ENCODE measurements at regions not wholly inside any gene's neighbourhood (a gene's known extent, or its start where the extent isn't known, plus 50 kb on each side); places are given as distances from the start of the nearest gene placed in this dataset.
"Not testable (repeated sequence)": the region's sequence is repeated elsewhere in the genome, so short reads cannot be mapped to it uniquely, and the experiment has no call there.

DNA sequence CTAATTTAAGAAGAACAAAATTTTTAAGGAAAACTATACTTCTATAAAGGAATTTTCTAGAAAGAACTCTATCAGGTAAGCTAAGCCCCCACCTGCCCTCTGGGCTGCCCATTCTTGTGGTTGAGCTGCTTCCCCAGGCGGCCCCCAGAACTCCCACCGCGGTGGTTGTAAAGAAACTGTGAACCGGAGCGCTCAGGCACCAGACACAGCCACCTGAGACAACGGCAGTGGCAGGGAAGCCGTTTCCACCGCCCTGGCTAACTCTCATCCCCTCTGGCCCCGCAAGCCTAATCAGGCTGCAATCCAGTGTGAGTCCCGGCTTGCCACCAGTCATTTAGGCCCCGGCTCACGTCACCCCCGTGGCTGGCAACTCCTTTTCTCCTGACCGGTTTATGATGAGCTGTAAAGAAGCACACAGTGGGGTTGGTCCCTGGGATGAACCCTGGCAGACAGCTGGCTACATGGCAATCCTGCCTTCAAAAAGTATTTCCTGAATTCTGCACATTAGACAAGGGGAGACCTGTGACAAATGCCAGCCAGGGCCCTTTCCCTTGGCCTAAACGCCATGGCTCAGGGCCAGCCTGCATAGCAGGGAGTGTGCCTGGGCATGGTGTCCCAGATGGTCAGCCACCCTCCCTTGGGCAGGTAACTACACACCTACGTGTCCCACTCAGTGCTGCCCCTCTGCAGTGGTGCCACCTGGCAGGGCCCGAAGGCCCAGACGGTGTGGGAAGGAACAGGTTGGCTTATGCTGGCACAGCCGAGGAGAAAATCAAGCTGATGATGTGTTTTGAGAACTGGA, 63.8 kb upstream of the GPR31 start:
- H3K4me1 Mint-ChIP-seq (ENCODE audit: low read depth) = no peaks in the 10 kb centered on the region
- no peaks in the 10 kb centered on the region for H3K9me3 Mint-ChIP-seq
- no peak overlapping the region for H3K4me3 Mint-ChIP-seq
- no peak overlapping the region for H3K27ac Mint-ChIP-seq
- H3K27me3 Mint-ChIP-seq = peaks cover 15% of the 10 kb centered on the region
- no peaks in the 10 kb centered on the region for H3K36me3 Mint-ChIP-seq (ENCODE audit: low read depth)

DNA sequence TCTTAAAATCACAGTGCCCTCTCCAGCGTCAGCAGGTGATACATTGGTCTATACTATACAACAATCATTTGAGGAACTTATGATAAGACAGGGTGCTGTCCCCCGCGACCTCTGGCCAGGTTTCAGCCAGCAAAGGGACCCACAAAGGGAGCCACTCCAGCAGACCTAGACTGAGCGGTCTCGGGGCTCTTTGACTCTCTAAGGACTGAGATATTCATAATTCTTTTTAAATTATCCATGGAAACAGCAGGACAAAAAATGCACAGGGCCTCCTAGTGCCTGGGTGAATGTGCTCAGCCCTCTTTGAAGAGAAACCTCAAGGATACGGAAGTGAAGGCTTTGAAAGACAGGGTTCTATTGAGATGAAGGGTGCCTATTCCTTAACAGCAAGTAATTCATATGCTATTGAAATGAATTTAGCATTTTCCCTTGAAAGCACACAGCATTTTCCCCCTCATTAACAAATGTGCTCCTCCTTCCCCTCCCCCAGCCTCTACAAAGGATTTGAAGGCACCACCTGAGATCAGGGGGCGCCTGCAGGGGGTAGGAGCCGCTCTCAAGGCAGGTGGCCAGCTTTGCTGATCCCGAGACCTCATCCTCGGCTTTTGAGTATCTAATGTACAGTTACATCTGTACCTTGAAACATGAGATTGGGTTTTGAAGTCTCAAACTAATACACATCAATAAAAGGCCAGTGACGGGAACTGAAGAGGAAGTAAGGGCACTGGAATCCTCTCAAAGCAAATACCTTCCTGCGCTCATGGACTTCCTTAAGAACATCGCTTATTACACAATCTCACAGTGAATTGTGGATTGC, 65.3 kb upstream of the UNC93A start:
- H3K4me3 Mint-ChIP-seq; H3K4me1 Mint-ChIP-seq (ENCODE audit: low read depth); H3K27ac Mint-ChIP-seq; H3K9me3 Mint-ChIP-seq; H3K36me3 Mint-ChIP-seq (ENCODE audit: low read depth): not testable (repeated sequence)
- H3K27me3 Mint-ChIP-seq = peaks cover 41% of the 10 kb centered on the region

DNA sequence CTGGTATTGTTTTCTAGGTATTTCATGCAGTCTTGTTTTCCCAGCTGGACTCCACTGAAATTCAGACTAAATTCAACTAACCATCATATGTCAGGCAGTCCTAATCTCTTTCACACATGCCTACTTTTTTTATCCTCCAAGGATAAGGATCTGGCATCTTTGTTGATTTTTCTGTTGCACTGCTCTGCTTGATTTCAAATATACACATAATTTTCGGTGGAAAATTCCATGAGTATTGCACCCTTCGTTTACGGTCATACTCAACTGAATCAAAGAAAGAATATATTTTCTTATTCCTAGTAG, 64.8 kb upstream of the UNC93A start:
- no peaks in the 10 kb centered on the region for H3K36me3 Mint-ChIP-seq (ENCODE audit: low read depth)
- no peaks in the 10 kb centered on the region for H3K4me1 Mint-ChIP-seq (ENCODE audit: low read depth)
- H3K27ac Mint-ChIP-seq = no peak overlapping the region
- no peak overlapping the region for H3K4me3 Mint-ChIP-seq
- H3K27me3 Mint-ChIP-seq = peaks cover 44% of the 10 kb centered on the region
- H3K9me3 Mint-ChIP-seq = no peaks in the 10 kb centered on the region

DNA sequence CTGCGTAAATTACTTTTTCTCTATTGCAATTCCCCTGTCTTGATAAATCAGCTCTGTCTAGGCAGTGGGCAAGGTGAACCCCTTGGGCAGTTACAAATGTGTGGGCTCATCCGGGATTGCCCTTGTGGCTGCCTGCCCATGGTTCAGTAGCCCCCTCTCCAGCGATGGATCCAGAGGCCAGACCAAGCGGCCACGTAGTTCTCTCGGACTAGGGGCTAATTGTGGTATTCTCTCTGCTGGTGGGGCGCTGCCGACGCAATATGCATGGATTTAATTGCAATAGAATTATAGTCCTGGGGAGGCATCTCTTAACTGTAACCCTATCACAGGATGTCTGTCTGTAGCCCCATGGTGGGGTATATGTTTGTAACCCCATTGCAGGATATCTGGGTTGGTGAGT, 64.3 kb upstream of the UNC93A start:
- Mint-ChIP-seq H3K27me3 (peaks cover 44% of the 10 kb centered on the region), H3K4me1 (ENCODE audit: low read depth) (no peaks in the 10 kb centered on the region), H3K9me3 (no peaks in the 10 kb centered on the region), H3K36me3 (ENCODE audit: low read depth) (no peaks in the 10 kb centered on the region), H3K27ac (no peak overlapping the region), H3K4me3 (no peak overlapping the region)

DNA sequence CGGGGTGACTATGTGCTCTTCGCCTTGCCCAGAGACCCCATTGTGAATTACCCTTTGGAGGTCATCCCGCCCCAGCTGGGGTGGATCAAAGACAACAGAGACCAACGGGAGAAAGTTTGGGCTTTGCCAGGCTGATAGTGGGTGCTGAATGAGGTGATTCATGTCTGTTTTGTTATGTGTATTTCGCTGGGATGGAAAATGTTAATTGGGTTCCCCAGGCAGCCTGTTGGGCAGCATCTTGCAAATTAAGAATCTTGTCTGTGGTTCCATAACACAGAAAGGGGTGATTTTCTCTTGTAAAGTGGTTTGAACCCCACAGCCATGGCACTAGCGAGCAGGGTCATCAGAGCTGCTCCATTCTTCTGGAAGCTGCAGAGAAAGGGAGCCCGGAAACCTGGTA, 63.1 kb upstream of the UNC93A start:
- no peak overlapping the region for H3K4me3 Mint-ChIP-seq

DNA sequence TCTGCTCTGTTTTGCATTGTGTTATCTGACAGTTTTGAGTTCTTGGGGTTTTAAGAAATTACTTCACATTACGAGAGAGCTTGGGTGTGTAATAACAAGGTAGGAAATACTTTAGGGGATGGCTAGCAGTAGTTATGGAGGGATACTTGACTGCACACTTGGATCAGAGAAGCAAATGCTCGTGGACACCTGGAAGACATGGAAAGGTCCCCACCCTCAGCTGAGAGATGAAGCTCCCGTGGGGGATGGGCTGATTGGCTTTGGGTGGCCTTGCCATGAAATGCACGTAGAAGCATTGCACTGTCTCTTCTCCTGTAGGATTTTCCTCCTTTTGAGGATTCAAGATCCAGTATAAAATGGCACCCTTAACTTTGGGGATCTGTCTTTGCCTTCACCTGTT, 61.5 kb upstream of the UNC93A start:
- Mint-ChIP-seq H3K4me1 (ENCODE audit: low read depth) (no peaks in the 10 kb centered on the region), H3K27ac (no peak overlapping the region), H3K4me3 (no peak overlapping the region), H3K9me3 (no peaks in the 10 kb centered on the region), H3K36me3 (ENCODE audit: low read depth) (no peaks in the 10 kb centered on the region), H3K27me3 (peaks cover 52% of the 10 kb centered on the region)

More for the DNA sequence above, 63.1 kb upstream of the UNC93A start:
- Mint-ChIP-seq H3K36me3 (ENCODE audit: low read depth) (no peaks in the 10 kb centered on the region), H3K4me1 (ENCODE audit: low read depth) (no peaks in the 10 kb centered on the region), H3K27me3 (peaks cover 48% of the 10 kb centered on the region), H3K9me3 (no peaks in the 10 kb centered on the region), H3K27ac (no peak overlapping the region)

DNA sequence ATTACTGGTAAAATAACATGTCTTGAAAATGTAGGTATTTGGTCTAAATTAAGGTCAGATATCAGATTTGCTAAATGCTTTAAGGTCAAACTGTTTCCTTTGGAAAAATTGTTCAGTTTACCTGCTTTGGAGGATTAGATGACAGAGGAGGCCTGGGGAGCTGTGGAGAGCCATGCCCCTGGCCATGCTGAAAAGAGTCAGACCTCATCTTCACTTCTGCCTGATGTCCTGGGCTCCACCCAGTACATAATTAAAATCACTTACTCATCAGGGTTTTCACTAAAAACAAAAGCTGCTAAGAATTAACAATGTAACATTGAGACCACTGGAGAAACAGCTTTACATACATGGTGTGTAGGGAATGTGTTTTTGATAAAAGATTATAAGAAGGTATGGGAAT, 60.8 kb upstream of the UNC93A start:
- Mint-ChIP-seq H3K4me3 (no peak overlapping the region), H3K27ac (no peak overlapping the region), H3K27me3 (peaks cover 56% of the 10 kb centered on the region), H3K9me3 (no peaks in the 10 kb centered on the region), H3K36me3 (ENCODE audit: low read depth) (no peaks in the 10 kb centered on the region), H3K4me1 (ENCODE audit: low read depth) (no peaks in the 10 kb centered on the region)

DNA sequence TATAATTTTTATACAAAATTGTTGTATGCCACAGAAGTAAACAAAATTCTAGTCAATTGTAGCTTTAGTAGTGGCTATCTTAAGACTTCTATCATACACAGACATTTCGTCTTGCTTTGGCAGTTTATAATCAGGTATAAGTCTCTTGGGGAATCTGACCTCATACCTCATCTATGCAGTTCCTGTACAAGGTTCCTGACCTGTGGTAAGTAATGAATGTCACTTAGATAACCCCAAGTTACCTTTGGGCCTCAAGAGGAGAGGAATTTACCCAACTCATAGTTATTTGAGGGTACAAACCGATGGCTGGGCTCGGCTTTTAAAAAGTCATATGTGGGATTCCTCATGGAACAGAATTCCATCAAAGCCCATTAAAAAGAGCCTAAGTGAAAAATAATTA, 58.8 kb upstream of the UNC93A start:
- Mint-ChIP-seq H3K27me3 (peaks cover 48% of the 10 kb centered on the region), H3K4me1 (ENCODE audit: low read depth) (no peaks in the 10 kb centered on the region), H3K27ac (no peak overlapping the region), H3K9me3 (no peaks in the 10 kb centered on the region), H3K36me3 (ENCODE audit: low read depth) (no peaks in the 10 kb centered on the region), H3K4me3 (no peak overlapping the region)

DNA sequence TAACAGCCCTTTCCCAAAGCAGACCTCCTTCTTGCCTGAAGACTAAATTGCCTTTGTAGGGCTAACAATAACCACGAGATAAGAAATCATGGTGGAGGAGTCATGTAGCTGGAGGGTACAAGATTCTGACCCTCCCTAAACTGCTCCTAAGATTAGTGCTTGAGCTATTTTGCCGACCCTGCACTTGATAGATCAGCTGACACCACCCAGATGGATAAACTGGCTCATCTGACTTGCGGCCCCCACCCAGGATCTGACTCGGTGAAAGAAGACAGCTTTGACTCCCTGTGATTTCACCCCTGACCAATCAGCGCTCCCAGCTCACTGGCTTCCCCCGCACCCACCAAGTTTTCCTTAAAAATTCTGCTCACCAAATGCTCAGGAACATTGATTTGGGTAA, 57.6 kb upstream of the UNC93A start:
- Mint-ChIP-seq H3K9me3 (no peaks in the 10 kb centered on the region), H3K27ac (no peak overlapping the region), H3K4me3 (no peak overlapping the region), H3K36me3 (ENCODE audit: low read depth) (no peaks in the 10 kb centered on the region), H3K27me3 (peaks cover 37% of the 10 kb centered on the region), H3K4me1 (ENCODE audit: low read depth) (no peaks in the 10 kb centered on the region)

DNA sequence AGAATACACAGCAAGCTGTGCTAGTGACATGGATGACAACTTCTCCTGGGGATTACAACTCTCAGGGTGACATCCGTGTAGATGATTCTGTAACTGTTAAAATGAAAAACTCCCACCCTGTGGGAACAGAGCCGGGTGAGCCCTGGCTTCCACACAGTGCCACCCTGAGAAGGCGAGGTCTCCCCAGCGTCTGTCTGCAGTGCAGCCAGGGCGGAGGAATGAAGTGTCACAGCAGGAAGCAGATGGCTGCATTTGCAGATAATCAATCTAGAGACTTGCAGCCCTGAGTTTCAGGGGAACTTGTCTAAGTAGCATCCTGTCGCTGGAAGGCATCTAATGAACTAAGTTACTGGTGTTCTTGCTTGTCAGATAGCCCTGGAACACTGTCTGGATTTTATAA, 56.5 kb upstream of the UNC93A start:
- H3K9me3 Mint-ChIP-seq; H3K4me1 Mint-ChIP-seq (ENCODE audit: low read depth); H3K36me3 Mint-ChIP-seq (ENCODE audit: low read depth); H3K27ac Mint-ChIP-seq; H3K4me3 Mint-ChIP-seq: not testable (repeated sequence)
- peaks cover 26% of the 10 kb centered on the region for H3K27me3 Mint-ChIP-seq

DNA sequence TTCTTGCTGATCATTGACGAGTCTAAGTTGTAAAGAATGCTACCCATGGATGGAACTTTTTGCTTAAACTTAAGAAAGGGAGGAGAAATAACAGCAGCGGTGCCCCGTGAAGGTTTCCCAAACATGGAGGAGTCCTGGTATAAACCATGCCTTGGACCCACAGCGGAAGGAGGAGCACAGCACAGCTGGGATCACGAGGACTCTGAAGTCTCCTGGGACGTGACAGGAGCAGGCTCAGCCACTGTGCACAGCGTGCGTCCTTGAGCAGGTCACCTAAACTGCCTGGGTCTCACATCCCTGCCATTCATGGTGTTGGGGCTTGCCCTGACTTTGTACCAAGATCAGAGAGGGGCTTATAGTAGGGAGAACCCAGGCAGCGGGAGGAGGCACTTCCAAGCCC, 56.1 kb upstream of the UNC93A start:
- no peak overlapping the region for H3K27ac Mint-ChIP-seq
- no peaks in the 10 kb centered on the region for H3K36me3 Mint-ChIP-seq (ENCODE audit: low read depth)
- H3K4me3 Mint-ChIP-seq = no peak overlapping the region

DNA sequence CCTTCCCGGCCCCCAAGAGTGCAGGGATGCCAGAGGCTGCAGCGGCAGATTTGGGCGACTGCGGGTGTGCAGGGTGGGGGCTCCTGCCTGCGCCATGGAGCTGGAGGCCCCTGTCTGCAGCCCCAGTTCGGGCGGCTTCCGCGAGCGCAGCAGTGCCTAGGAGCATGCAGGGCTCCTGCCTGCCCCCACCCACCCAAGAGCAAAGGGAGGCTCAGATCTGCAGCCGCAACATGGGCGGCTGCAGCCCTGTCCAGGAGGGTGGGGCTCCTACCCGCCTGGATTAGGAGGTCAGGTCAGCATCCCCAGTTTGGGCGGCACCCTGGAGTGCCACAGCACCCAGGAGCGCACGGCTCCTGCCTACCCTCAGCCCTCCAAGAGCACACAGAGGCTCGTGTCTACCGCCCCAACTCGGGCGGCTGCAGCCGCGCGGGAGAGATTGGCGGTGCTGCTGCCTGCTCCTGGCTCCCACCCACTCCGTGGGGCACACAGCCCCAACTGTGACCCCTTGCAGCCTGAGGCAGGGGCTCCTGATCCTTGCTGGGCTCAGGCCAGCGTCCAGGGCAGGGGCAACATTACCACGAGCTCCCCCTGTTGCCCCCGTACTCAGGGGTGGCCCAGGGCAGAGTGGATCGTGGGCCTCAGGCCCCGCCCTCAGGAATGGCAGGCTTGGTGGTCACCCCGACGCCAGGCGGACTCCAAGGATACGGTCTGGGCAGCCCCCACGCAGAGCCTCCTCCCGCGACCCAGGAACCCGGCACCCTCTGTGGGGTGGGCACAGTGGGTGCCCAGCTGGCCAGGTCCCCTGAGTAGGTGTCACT, 55.5 kb upstream of the UNC93A start:
- no peaks in the 10 kb centered on the region for H3K36me3 Mint-ChIP-seq (ENCODE audit: low read depth)
- H3K4me1 Mint-ChIP-seq (ENCODE audit: low read depth) = no peaks in the 10 kb centered on the region
- H3K27me3 Mint-ChIP-seq = peaks cover 17% of the 10 kb centered on the region
- no peak overlapping the region for H3K27ac Mint-ChIP-seq
- H3K4me3 Mint-ChIP-seq = no peak overlapping the region
- H3K9me3 Mint-ChIP-seq = no peaks in the 10 kb centered on the region

More for the DNA sequence above, 56.1 kb upstream of the UNC93A start:
- H3K4me1 Mint-ChIP-seq (ENCODE audit: low read depth) = no peaks in the 10 kb centered on the region
- peaks cover 22% of the 10 kb centered on the region for H3K27me3 Mint-ChIP-seq
- no peaks in the 10 kb centered on the region for H3K9me3 Mint-ChIP-seq

DNA sequence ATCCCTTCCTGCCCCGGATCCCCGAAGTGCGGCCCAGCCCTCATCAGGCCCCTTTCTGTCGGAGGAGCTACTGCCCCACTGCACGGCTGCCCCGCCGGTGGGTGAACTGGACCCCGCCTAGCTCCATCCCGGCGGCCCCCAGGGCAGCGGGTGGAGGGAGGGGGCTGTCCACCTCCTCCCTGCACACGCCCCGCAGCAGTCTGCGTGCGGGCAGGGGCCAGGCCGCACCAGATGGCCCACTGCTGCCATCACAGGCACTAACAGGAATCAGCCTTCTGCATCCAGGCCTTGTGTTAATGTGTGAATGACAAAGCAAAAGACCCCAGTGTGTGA, 54.9 kb upstream of the UNC93A start:
- H3K27me3 Mint-ChIP-seq = peaks cover 13% of the 10 kb centered on the region
- H3K36me3 Mint-ChIP-seq (ENCODE audit: low read depth) = no peaks in the 10 kb centered on the region
- no peak overlapping the region for H3K27ac Mint-ChIP-seq
- H3K4me3 Mint-ChIP-seq = no peak overlapping the region
- H3K4me1 Mint-ChIP-seq (ENCODE audit: low read depth) = no peaks in the 10 kb centered on the region
- no peaks in the 10 kb centered on the region for H3K9me3 Mint-ChIP-seq

DNA sequence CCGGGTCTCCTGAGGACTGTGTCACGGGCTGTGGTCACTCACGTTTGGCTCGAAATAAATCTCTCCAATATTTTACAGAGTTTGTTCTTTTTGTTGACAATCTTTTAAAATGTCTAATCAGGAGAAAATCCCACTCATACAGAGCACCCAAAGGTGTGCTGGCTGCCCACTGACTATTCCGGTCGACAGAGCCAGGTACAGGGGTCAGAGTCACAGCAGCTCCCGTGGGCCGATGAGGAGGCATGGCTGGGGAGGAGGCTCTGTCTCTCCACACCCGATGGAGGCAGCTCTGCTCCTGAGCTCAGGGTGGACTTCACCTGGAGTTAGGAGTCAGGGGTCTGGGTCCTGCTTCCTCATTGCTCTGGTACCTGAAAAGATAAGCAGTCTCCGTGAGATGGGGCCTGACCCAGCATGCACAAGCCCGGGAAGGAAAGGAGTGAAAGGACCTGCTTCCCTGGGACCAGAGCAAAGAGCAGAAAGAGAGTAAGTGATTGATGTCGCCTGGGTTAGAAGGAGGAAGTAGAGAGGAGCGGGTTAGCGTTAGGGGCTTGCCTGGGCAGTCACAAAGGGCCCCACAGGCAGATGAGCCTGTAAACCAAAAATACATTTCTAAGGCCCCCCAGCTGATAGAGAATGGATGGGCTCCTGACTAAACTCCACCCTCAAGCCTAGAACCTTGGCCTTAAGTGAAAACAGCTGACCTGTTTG, 53.5 kb upstream of the UNC93A start:
- Mint-ChIP-seq H3K36me3 (ENCODE audit: low read depth) (no peaks in the 10 kb centered on the region), H3K4me3 (no peak overlapping the region), H3K4me1 (ENCODE audit: low read depth) (no peaks in the 10 kb centered on the region), H3K27ac (no peak overlapping the region), H3K9me3 (no peaks in the 10 kb centered on the region), H3K27me3 (peaks cover 10% of the 10 kb centered on the region)
